Caco-2 (cell line): ENCODE measurements at regions not wholly inside any gene's neighbourhood (a gene's known extent, or its start where the extent isn't known, plus 50 kb on each side); places are given as distances from the start of the nearest gene placed in this dataset.

Experiments used
- BruUV-seq: library from RNA; stranded (reverse); fragments of 400-500 nt; replicated peaks from 2 replicates; lab custom pipeline; 2021; lab: Mats Ljungman, UMichigan
- CTCF ChIA-PET: fragments of 300-600 bp; sonication (Branson Sonifier 250); formaldehyde crosslinking; loops from one replicate; lab custom pipeline; 2022; ENCODE audit warnings: antibody characterized with exemption; lab: Charles Lee
- POLR2A ChIA-PET: fragments of 300-600 bp; sonication (Branson Sonifier 250); formaldehyde crosslinking; loops from one replicate; lab custom pipeline; 2022; ENCODE audit warnings: antibody characterized with exemption; lab: Charles Lee
- DNase-seq, 2 experiments: peaks; one replicate each; pipeline versions ENCODE4 v3.0.0 to v3.0.0-alpha.2; 2020 to 2022
- H3K27me3 ChIP-seq: replicated peaks from 2 replicates; pipeline ENCODE4 v1.6.0; 2011; ENCODE audit warnings: low read length; ENCODE audit not compliant: control insufficient read depth, insufficient read depth
- H3K36me3 ChIP-seq: 2 replicates; pipeline ENCODE4 v1.5.1; 2011; ENCODE audit warnings: low read length; ENCODE audit not compliant: control insufficient read depth, insufficient read depth
- H3K4me1 ChIP-seq: fragments of 250-450 bp; sonication (Bioruptor Pico); 2 replicates; pipeline ENCODE4 v1.5.1; 2020; ENCODE audit warnings: mild to moderate bottlenecking
- H3K4me3 ChIP-seq: 2 replicates; pipeline ENCODE4 v1.5.1; 2011; ENCODE audit warnings: low read depth, mild to moderate bottlenecking, control low read depth, low read length
- H3K9me3 ChIP-seq: fragments of 250-450 bp; sonication (Bioruptor Pico); 2 replicates; pipeline ENCODE4 v1.5.1; 2020; ENCODE audit warnings: mild to moderate bottlenecking, moderate library complexity
- H3K27ac Mint-ChIP-seq: one replicate; pipeline ENCODE4 v1.8.0; 2022; ENCODE audit warnings: mixed read lengths; ENCODE audit not compliant: unreplicated experiment
- H3K27me3 Mint-ChIP-seq: one replicate; pipeline ENCODE4 v1.8.0; 2022; ENCODE audit warnings: mixed read lengths; ENCODE audit not compliant: insufficient read depth, unreplicated experiment
- H3K36me3 Mint-ChIP-seq: one replicate; pipeline ENCODE4 v1.8.0; 2022; ENCODE audit warnings: mild to moderate bottlenecking, mixed read lengths; ENCODE audit not compliant: insufficient read depth, unreplicated experiment
- H3K4me1 Mint-ChIP-seq: one replicate; pipeline ENCODE4 v1.8.0; 2022; ENCODE audit warnings: low read depth, mixed read lengths; ENCODE audit not compliant: unreplicated experiment
- H3K4me3 Mint-ChIP-seq: one replicate; pipeline ENCODE4 v1.8.0; 2022; ENCODE audit warnings: mild to moderate bottlenecking, moderate library complexity, mixed read lengths; ENCODE audit not compliant: unreplicated experiment
- H3K9me3 Mint-ChIP-seq: one replicate; pipeline ENCODE4 v1.8.0; 2022; ENCODE audit warnings: mixed read lengths; ENCODE audit not compliant: unreplicated experiment
- CTCF ChIP-seq, 2 experiments: fragments of 200-600 bp in 1 of 2; IDR thresholded peaks; 1 replicate in 1 of 2; 2 replicates in 1 of 2; pipeline versions ENCODE4 v1.5.1 to v1.8.0; 2011 to 2022; ENCODE audit warnings: antibody characterized with exemption in 1 of 2, control low read depth in 1 of 2, inconsistent platforms in 1 of 2, low read depth in 1 of 2, low read length in 1 of 2, mild to moderate bottlenecking in 1 of 2, moderate library complexity in 1 of 2; ENCODE audit not compliant: insufficient read depth in 1 of 2, severe bottlenecking in 1 of 2, unreplicated experiment in 1 of 2
- intact Hi-C: fragments of 100-400 bp; cut with micrococcal nuclease; formaldehyde crosslinking; loops from one replicate; pipeline ENCODE4 v1.10.0; 2022; ENCODE audit not compliant: unreplicated experiment

- Mint-ChIP-seq H3K4me3 (no peak overlapping the region), H3K9me3 (no peaks in the 10 kb centered on the region), H3K27ac (no peak overlapping the region), H3K4me1 (no peaks in the 10 kb centered on the region), H3K36me3 (no peaks in the 10 kb centered on the region), H3K27me3 (no peaks in the 10 kb centered on the region)
- no peaks in the 10 kb centered on the region for H3K36me3 ChIP-seq
- intact Hi-C loops: no loop called here
- CTCF ChIA-PET: no interaction called here
- H3K9me3 ChIP-seq: no peaks in the 10 kb centered on the region
- no peak for DNase-seq
- TF ChIP-seq CTCF (IDR thresholded peaks at IDR 0.05; ENCODE audit: insufficient read depth in 1 of 2, low read depth in 1 of 2, low read length in 1 of 2, severe bottlenecking in 1 of 2, unreplicated experiment in 1 of 2): no peak
- POLR2A ChIA-PET: no interaction called here
- no peaks in the 10 kb centered on the region for H3K27me3 ChIP-seq
- no peaks in the 10 kb centered on the region for H3K4me1 ChIP-seq
- no peak overlapping the region for H3K4me3 ChIP-seq
- no TSS peak for BruUV-seq
These were observed 711.9 kb upstream of the EYS start for GRCh38 chr6:66418906-66419305.

- no peaks in the 10 kb centered on the region for H3K9me3 Mint-ChIP-seq
These were observed 696.9 kb upstream of the EYS start for GRCh38 chr6:66403966-66404365.

GRCh38 chr6:66402873-66403272 is 695.8 kb upstream of the EYS start:
- DNase-seq: no peak
- TF ChIP-seq CTCF (IDR thresholded peaks at IDR 0.05; ENCODE audit: insufficient read depth in 1 of 2, low read depth in 1 of 2, low read length in 1 of 2, severe bottlenecking in 1 of 2, unreplicated experiment in 1 of 2): no peak
- no peaks in the 10 kb centered on the region for H3K27me3 Mint-ChIP-seq
- intact Hi-C loops: no loop called here
- H3K36me3 ChIP-seq: no peaks in the 10 kb centered on the region
- no peaks in the 10 kb centered on the region for H3K27me3 ChIP-seq
- BruUV-seq: no TSS peak
- POLR2A ChIA-PET: no interaction called here
- CTCF ChIA-PET: no interaction called here
- no peaks in the 10 kb centered on the region for H3K4me1 ChIP-seq
- H3K27ac Mint-ChIP-seq: no peak overlapping the region
- H3K4me3 ChIP-seq: no peak overlapping the region
- no peaks in the 10 kb centered on the region for H3K4me1 Mint-ChIP-seq
- H3K4me3 Mint-ChIP-seq: no peak overlapping the region
- no peaks in the 10 kb centered on the region for H3K9me3 ChIP-seq
- no peaks in the 10 kb centered on the region for H3K36me3 Mint-ChIP-seq
- H3K9me3 Mint-ChIP-seq: no peaks in the 10 kb centered on the region

More at GRCh38 chr6:66403966-66404365, 696.9 kb upstream of the EYS start:
- BruUV-seq: no TSS peak
- CTCF ChIA-PET: no interaction called here
- Mint-ChIP-seq H3K4me1 (no peaks in the 10 kb centered on the region), H3K27me3 (no peaks in the 10 kb centered on the region), H3K36me3 (no peaks in the 10 kb centered on the region), H3K4me3 (no peak overlapping the region), H3K27ac (no peak overlapping the region)
- TF ChIP-seq CTCF (IDR thresholded peaks at IDR 0.05; ENCODE audit: insufficient read depth in 1 of 2, low read depth in 1 of 2, low read length in 1 of 2, severe bottlenecking in 1 of 2, unreplicated experiment in 1 of 2): no peak
- no peaks in the 10 kb centered on the region for H3K4me1 ChIP-seq
- no peaks in the 10 kb centered on the region for H3K36me3 ChIP-seq
- H3K9me3 ChIP-seq: no peaks in the 10 kb centered on the region
- H3K27me3 ChIP-seq: no peaks in the 10 kb centered on the region
- H3K4me3 ChIP-seq: no peak overlapping the region
- intact Hi-C loops: no loop called here
- no peak for DNase-seq
- POLR2A ChIA-PET: no interaction called here
